Cardiac muscle cell (in vitro differentiated cells and primary cell): ENCODE measurements at regions not wholly inside any gene's neighbourhood (a gene's known extent, or its start where the extent isn't known, plus 50 kb on each side); places are given as distances from the start of the nearest gene placed in this dataset.
A peak's percentile ranks its signal among the peaks of the same experiment; 100 is the strongest.

Source experiments
- DNase-seq, 2 donors: peaks; one replicate each; pipeline versions ENCODE4 v3.0.0 to v3.0.0-alpha.2; 2010 to 2017; ENCODE audit warnings: low read depth in 1 of 2, low spot score in 1 of 2
- H3K27ac ChIP-seq: fragments of 200-600 bp; sonication (generic); 2 replicates; pipeline ENCODE4 v1.5.1; 2016
- H3K27me3 ChIP-seq: fragments of 200-600 bp; sonication (generic); 2 replicates; pipeline ENCODE4 v1.6.0; 2016; ENCODE audit warnings: control low read depth
- H3K36me3 ChIP-seq: fragments of 200-600 bp; sonication (generic); 2 replicates; pipeline ENCODE4 v1.5.1; 2016; ENCODE audit warnings: control low read depth
- H3K4me1 ChIP-seq: fragments of 200-600 bp; sonication (generic); 2 replicates; pipeline ENCODE4 v1.8.1; 2017; ENCODE audit warnings: low read depth, mild to moderate bottlenecking, mixed run types
- H3K4me3 ChIP-seq: fragments of 200-600 bp; sonication (generic); 2 replicates; pipeline ENCODE4 v1.5.1; 2016; ENCODE audit warnings: mild to moderate bottlenecking
- H3K9me3 ChIP-seq: fragments of 200-600 bp; sonication (generic); 2 replicates; pipeline ENCODE4 v1.5.1; 2017; ENCODE audit warnings: low read depth, mild to moderate bottlenecking, control low read depth
- TF ChIP-seq, protein P1 (sequence below): IDR thresholded peaks from 2 replicates; pipeline ENCODE4 v1.5.1; 2012; ENCODE audit warnings: low read depth, mild to moderate bottlenecking, low read length

DNA sequence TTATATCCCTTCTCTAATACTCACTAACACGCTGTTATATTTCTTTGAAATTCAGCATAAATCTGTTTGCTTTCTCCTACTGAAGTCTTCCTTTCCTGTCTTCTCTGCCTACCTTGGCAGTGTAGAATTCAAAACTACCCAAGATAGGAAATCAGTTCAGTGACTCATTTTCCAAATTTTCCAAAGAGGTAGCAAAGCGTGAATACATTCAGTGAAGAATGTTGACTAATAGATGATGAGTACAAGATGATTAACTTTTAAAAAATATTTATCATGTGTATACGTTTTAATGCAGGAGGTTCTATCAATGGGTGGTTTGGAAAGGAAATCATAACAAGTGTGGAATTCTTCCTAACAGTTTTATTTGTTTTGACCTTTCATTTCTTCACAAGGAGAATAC, 201.9 kb upstream of the SLC8A1 start:
- H3K27ac ChIP-seq: no peak overlapping the region
- TF ChIP-seq, protein P1, sequence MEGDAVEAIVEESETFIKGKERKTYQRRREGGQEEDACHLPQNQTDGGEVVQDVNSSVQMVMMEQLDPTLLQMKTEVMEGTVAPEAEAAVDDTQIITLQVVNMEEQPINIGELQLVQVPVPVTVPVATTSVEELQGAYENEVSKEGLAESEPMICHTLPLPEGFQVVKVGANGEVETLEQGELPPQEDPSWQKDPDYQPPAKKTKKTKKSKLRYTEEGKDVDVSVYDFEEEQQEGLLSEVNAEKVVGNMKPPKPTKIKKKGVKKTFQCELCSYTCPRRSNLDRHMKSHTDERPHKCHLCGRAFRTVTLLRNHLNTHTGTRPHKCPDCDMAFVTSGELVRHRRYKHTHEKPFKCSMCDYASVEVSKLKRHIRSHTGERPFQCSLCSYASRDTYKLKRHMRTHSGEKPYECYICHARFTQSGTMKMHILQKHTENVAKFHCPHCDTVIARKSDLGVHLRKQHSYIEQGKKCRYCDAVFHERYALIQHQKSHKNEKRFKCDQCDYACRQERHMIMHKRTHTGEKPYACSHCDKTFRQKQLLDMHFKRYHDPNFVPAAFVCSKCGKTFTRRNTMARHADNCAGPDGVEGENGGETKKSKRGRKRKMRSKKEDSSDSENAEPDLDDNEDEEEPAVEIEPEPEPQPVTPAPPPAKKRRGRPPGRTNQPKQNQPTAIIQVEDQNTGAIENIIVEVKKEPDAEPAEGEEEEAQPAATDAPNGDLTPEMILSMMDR: no peak
- no peaks in the 10 kb centered on the region for H3K27me3 ChIP-seq
- DNase-seq: no peak
- H3K9me3 ChIP-seq: no peaks in the 10 kb centered on the region
- H3K4me3 ChIP-seq: no peak overlapping the region
- H3K36me3 ChIP-seq: no peaks in the 10 kb centered on the region
- H3K4me1 ChIP-seq: no peaks in the 10 kb centered on the region

- H3K9me3 ChIP-seq: no peaks in the 10 kb centered on the region
- H3K4me3 ChIP-seq: no peak overlapping the region
- DNase-seq: no peak
- no peak overlapping the region for H3K27ac ChIP-seq
- no peaks in the 10 kb centered on the region for H3K27me3 ChIP-seq
- H3K4me1 ChIP-seq: no peaks in the 10 kb centered on the region
- TF ChIP-seq, protein P1: no peak
- H3K36me3 ChIP-seq: no peaks in the 10 kb centered on the region
These were observed 202.5 kb upstream of the SLC8A1 start for GRCh38 chr2:40654346-40654745.

- Histone ChIP-seq H3K27me3 (no peaks in the 10 kb centered on the region), H3K9me3 (no peaks in the 10 kb centered on the region), H3K4me3 (no peak overlapping the region), H3K4me1 (no peaks in the 10 kb centered on the region), H3K27ac (no peak overlapping the region), H3K36me3 (no peaks in the 10 kb centered on the region)
- TF ChIP-seq, protein P1: no peak
- peak; percentile 30 to 74 for DNase-seq
These were observed 207.1 kb upstream of the SLC8A1 start for GRCh38 chr2:40658941-40659340.

- TF ChIP-seq, protein P1: no peak
- no peak overlapping the region for H3K4me3 ChIP-seq
- no peaks in the 10 kb centered on the region for H3K4me1 ChIP-seq
- no peak overlapping the region for H3K27ac ChIP-seq
- no peaks in the 10 kb centered on the region for H3K9me3 ChIP-seq
- no peak for DNase-seq
- no peaks in the 10 kb centered on the region for H3K27me3 ChIP-seq
- no peaks in the 10 kb centered on the region for H3K36me3 ChIP-seq
These were observed 213.8 kb upstream of the SLC8A1 start for GRCh38 chr2:40665493-40666232.

- Histone ChIP-seq H3K4me3 (no peak overlapping the region), H3K4me1 (no peaks in the 10 kb centered on the region), H3K27me3 (no peaks in the 10 kb centered on the region), H3K36me3 (no peaks in the 10 kb centered on the region), H3K27ac (no peak overlapping the region), H3K9me3 (no peaks in the 10 kb centered on the region)
- TF ChIP-seq, protein P1: no peak
- DNase-seq: no peak
These were observed 214.5 kb upstream of the SLC8A1 start for GRCh38 chr2:40666398-40666797.
